ENCODE measurements at regions not wholly inside any gene's neighbourhood (a gene's known extent, or its start where the extent isn't known, plus 50 kb on each side); places are given as distances from the start of the nearest gene placed in this dataset.

DNA sequence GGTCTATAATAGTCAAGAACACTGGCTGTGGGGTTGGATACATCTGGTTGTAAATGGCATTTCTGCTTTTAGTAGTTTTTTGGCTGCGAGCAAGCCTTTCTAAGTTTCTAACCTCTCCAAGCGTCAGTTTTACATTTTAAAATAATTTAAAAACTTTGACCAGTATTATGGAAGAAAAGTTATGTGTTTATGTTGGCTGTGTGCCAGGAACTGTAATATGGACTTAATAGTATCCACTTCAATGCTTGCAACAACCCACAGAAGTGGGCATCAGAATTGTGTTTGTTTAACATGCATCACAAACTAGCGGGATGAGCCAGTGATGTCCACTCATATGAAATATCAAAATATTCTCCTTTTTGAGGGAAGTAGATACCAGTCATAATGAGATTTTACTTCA is 844.2 kb downstream of the JRKL start:
- no peak for DNase-seq (ENCODE audit: extremely low read depth, low read depth)

DNA sequence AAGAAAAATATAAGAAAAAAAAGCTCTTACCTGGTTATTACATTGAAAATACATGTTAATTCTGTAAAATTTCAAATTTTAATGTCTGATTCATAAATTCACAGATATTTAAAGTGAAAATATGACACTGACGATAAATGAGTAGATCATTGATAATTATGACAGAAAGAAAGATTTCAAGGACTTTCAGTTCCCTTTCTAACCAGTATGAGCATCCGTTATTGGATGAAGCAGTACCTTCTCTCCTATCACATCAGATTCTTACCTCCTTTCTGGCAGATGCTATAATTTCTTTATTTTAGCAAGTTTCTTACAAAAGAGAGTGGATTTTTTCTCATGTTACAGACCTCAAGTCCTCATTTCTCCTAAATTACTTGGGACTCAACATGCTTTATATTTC is 847.3 kb downstream of the JRKL start:
- no peak for DNase-seq (ENCODE audit: extremely low read depth, low read depth)

DNA sequence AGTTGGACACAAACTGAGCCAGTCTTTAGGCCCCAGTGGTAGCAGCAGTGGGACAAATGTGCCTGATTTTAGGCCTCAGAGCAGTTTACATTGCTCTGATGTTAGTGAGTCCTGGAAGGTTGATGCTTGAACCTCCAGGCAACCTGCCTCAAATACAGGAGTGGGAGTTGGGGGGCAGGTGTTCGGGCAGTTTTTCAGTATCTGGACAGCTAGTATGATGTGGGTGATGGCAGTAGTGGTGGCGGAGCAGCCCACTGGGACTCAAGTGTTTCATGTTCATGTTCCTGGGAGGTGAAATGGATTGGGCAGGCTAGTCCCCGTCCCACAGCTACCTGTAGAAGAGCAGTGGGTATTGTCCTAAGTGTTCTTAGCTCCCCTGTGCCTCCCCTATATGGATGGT is 857.8 kb downstream of the JRKL start:
- DNase-seq (ENCODE audit: extremely low read depth, low read depth) = no peak

DNA sequence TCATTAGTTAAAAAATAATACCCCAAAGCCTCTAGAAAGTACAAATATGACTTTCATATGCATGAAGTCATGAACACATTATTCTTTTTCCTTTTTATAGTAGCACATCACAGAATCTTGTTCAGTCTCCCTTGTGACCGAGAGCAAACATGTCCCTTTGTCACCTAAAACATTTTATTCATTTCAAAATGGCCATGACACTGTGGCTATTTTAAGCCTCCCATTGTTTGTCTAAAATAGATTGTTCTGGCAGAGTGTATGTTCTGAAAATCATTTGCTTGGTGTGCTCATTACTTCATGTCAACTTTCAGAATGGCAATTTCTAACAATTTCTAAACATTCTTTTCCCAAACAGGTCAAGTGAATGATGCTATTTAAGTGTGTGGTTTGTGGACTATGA is 865.0 kb downstream of the JRKL start:
- DNase-seq (ENCODE audit: extremely low read depth, low read depth) = no peak

DNA sequence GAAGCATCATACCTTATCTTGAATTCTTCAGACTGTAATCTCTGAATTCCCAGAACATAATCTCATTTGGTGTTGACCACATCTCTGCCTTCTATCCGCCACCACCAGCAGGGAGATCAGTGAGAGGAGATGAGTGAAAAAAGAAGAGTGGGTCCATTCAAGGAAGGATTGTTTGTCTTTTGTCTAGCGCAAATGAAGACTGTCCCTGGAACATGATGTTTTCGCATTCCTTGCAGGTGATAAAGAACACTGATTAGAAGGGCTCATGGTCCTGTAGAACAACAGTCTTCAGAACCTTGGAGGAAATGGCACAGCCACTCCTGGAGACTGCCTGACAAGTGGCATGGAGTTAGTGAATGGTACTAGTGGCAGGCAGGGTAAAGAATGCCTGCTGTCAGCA is 869.6 kb downstream of the JRKL start:
- DNase-seq (ENCODE audit: extremely low read depth, low read depth) = no peak

DNA sequence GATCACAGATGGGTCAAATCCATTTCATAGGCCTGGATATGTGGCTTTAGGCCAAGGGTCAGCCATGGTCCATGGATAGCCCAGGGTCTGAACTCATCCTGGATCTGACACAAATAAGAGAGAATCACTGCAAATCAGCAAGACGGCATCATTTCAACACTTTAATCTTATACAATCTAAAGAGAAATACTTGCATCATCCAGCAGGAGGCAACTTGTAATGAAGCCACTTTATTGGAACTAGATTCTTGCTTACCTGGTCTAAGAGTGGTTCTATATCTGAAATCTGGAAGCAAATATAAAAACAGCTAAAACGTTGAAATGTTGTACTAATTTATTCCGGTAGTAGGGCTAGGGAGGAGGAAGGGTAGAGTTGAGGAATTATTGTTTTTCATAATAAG is 870.1 kb downstream of the JRKL start:
- no peak for DNase-seq (ENCODE audit: extremely low read depth, low read depth)

DNA sequence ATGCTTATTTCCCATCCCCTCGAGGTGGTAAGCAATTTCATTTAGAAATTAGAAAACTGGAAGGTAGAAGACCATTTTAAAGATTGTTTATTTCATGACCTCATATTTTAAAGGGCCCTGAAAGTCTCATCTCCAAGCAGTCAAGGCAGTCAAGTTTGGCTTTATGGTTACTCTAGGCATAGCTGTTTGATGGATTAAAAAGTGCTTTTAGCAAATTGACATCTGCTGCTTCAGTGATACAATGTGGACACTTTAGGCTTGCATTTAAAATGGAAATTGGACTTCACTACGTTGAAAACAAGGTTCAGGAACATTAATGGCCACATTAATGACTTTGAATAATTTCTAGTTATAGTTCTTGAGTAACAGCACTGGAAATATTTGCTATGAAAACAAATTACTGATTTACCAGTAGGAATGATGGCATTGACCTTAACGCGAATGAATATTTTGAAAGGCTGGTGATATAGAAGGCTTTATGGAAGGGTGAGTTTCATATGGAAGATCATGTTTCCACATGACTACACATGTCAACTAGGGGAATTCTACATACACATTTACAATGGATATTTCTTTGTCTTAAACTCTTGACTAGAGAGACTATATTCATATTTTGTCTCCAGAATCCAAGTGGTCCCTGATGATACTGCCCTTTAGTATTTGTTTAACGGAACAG is 873.5 kb downstream of the JRKL start:
- no peak for DNase-seq (ENCODE audit: extremely low read depth, low read depth)

DNA sequence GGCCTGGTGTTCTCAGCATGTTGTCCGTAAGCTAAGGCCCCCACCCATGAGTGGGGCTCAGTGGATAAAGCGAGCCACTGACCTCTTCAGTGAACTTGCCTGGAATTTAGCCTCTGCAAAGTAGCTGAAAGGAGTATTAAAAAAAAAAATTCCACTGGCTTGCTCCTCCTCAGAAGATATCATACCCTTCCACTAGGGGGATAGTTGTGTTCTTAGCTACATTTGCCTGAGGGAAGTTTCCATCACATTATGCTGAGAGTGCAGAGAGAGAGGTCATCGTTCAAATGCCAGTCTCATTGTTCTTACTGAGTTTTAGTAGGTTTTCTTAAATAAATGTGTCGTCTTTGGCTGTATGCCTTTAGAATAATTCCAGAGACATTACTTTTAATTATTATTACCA is 879.7 kb downstream of the JRKL start:
- peak; percentile 0 for DNase-seq (ENCODE audit: extremely low read depth, low read depth)

DNA sequence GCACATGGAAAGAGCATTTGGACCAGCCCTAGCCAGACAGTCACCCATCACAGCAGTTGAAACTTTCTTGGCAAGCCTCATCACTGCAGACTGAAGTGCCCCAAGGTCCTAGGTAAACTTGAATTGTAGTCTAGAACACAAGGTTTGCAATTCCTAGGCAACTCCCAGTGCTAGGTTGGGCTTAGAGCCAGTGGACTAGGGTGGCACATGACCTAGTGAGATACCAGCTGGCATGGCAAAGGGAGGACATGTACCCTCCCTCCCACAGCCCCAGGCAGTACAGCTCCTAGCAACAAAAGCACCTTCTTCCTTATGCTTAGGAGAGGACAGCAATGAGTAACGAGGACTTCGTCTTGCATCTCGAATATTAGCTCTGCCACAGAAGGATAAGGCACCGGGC is 889.5 kb downstream of the JRKL start:
- no peak for DNase-seq (ENCODE audit: extremely low read depth, low read depth)

DNA sequence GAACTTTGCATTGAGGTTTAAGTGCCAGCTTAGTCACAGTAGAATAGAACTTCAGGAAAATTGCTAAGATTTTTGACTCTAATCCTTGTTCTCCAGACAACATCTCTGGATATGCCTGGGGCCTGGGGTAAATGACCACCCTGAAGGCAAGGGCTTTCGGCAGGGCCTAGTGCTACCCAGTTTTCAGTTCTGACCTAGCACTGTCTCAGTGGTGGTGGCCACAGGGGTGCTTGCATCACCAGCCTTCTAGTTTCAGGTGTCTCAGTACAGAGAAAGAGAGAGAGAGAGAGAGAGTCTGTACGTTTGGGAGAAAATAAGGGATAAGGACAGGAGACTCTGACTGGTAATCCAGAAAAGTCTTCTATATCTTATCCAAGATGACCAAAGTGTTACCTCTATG is 890.5 kb downstream of the JRKL start:
- DNase-seq (ENCODE audit: extremely low read depth, low read depth) = no peak

DNA sequence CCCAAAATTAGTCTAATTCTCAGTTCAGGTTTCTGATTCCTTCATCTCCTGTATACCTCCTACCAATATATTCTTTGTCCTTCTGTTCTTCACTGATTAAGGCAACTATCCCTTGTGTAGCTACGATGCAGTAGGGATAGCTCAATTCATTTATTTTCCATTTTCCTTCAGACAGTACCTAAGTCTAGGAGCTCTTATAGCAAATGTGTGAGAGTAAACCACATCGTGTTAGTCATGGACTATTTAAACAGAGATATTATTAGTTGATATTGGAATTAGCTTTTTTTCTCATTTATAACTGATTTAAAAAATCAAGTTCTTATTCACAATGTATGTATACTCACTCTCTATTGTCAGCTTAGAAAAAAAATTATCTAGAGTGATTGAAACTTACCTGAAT is 900.0 kb downstream of the JRKL start:
- DNase-seq (ENCODE audit: extremely low read depth, low read depth) = no peak

DNA sequence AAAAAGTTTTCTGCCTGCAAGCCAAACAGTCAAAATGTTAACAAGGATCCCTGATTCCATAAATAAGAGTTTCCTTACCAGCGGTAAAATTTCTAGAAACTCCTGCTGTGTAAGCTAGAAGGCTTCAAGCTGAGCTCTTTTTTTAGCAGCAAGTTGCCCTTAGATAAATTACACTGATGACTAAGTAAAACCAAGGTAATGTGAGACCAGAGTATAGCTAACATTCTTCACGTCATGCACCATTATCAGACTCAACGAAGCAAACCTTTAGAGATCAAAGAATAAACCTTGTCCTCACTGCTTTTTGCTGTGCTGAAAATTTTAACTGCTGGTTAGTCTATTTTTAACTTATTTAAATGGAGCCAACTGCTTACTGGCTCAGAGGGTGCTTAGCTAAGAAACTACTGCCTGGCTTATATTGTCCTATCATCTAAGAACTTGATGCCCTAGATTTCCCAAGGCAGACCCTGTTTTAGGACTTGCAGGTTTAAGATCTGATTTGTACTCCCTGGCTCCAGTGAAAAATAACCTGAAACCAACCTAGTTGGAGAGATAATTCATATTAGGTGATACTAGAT is 900.7 kb downstream of the JRKL start:
- DNase-seq (ENCODE audit: extremely low read depth, low read depth) = no peak

DNA sequence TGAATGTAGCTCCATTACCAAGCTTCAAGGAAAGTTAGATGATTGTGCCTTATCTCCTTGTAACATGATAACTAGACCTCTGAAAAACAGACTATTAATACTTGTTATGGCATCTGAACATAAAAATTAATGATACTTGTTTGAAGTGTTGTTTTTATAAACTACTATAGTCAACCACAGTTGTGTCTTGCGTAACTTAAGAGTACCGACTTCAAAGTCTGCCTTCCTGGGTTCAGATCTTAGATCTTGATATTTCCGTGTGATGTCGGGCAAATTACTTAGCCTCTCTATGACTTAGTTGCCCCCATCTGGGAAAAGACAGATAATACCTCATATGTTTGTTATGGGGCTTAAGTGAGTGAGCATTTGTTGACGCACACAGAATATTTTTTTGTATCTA is 906.5 kb downstream of the JRKL start:
- DNase-seq (ENCODE audit: extremely low read depth, low read depth) = no peak

DNA sequence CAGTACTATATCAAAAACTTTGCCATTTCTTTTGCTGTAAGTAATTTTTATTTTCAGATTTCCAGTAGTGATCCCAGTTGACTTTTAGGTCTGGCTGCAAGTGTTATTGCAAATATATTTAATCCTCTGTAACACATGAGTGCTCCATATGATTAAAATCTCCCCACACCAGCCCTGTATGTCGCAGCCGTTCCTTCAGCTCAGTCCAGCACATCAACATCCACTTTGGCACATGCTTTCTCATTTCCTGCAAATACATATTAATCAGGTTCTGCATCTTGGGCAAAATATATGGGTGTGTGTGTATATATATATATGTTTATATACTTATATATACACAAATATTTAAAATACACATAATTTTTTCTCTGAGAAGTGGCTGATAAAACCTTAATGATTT is 919.5 kb downstream of the JRKL start:
- DNase-seq (ENCODE audit: extremely low read depth, low read depth) = no peak

DNA sequence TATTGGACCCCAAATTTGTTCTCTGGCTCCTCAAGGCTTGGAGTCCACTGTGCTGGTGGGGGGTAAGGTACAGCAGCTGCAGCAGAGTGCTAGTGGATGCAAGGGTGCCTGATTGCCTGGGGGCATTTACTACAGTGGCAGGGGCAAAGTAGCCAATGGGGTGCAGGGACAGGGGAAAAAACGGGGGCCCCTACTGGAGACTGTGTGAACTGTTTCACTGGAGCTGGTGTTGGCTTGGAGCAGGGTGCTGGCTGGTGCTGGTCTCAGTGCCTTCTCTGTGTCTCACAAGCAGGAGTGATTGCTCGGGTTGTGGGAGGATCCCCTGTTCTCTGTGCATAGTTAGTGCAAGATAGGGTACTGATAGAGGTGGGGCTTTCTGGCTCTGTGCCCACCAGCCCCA is 935.9 kb downstream of the JRKL start:
- DNase-seq (ENCODE audit: extremely low read depth, low read depth) = no peak

DNA sequence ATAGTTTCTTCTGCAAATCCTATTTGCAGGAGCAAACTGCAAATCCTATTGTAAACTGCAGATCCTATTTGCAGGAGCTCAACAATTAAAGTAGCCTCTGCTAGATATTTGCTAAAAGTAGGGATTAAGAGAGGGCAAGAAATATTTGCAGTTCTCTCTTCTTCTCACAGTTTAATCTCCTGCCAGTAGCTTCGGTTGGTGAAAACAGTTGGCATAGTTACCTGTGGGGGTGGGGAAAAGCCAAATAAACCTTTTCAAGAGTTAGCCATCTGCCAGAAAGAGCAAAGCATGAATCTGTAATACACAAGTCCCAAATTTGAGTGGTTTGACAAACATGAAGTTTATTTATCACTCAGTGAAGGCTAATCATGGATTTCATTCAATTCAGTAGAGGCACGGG is 942.5 kb downstream of the JRKL start:
- no peak for DNase-seq (ENCODE audit: extremely low read depth, low read depth)

DNA sequence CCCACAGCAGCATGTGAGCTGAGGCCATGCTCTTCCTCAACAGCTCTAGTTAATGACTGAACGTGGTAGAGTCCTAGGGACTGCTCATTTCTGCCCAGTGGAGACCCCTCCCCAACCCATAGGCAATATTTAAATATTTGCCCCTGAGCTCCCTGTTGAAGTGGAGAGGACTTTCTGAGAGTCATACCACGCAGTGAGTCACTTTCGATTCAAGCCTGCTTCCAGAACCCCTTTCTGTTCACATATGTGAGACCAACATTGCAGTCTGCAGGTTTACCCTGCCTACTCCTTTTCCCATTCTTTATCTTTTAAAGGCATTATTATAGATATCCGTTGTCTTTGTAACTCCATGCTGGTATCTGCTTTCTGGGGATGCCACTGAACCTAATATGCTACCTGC is 946.3 kb downstream of the JRKL start:
- no peak for DNase-seq (ENCODE audit: extremely low read depth, low read depth)

DNA sequence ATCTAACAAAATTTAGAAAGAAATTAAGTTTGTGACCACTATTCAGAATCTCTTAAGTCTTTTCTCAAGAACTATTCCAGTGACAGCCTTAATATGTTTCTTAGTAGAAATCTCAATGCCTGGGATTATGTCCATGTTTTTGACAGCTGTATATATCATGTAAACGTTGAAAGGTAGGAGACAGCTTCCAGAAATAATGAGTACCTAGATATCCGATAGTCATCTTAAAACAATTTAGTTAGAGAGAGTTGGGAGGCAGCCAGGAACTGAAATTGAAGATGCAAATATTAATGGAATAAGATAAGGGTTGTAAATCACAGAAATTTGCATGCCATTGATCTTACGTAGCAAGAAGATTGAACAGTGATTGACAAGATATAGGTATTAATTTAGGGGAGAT is 955.2 kb downstream of the JRKL start:
- DNase-seq (ENCODE audit: extremely low read depth, low read depth) = no peak

DNA sequence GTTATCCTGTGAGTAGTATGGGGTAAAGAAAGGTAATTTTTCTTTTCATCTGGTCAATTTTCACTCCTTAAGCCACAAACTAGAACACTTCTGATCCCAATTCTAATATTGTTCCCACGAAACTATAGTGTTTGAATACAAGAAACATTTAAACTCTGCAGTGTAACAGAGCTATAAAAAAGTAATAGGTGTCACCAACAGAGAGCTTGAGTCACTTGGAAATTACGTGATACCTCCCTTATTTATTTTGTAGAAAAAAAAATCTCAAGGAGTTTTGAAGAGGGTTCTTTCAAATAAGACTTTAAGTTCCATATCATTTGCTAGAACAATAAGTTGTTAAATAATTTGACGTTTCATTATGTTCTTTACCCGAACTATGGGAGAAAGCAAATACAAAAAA is 959.4 kb downstream of the JRKL start:
- no peak for DNase-seq (ENCODE audit: extremely low read depth, low read depth)

DNA sequence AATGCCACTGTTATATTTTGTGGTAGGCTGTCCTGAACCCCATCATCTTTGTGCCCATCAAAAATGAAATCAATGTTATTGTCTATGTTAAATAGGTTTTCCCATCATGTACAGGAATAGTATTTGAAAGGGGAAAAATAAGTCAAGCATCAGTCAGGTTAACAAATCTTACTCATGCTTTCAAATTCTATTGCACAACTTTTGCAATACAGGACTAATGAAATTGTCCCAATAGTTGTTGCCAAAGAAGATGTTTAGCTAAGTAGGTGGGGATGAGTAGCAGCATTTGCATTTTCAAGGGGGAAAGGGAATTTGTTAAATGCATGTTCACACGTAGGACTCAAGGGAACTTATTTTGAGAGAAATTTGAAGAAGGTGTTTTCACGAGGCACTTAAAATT is 962.1 kb downstream of the JRKL start:
- DNase-seq (ENCODE audit: extremely low read depth, low read depth) = no peak

DNA sequence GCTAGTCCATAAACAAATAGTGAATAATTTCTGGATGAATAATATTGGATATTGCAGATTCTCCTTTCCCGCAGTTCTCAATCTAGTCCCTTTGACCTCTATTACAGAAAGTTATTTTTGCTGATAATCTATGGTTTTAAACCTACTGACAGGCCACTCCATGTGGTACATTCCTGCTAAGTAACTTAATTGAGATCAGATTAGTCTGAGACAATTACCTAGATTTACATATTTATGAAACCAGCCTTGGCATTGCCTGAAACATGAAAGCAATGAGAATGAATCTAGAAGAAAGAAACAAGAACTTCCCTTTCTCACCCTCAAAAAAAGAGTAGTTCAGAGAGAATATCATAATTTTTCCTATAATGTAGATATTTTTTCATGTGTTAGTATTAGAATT is 964.2 kb downstream of the JRKL start:
- no peak for DNase-seq (ENCODE audit: extremely low read depth, low read depth)

DNA sequence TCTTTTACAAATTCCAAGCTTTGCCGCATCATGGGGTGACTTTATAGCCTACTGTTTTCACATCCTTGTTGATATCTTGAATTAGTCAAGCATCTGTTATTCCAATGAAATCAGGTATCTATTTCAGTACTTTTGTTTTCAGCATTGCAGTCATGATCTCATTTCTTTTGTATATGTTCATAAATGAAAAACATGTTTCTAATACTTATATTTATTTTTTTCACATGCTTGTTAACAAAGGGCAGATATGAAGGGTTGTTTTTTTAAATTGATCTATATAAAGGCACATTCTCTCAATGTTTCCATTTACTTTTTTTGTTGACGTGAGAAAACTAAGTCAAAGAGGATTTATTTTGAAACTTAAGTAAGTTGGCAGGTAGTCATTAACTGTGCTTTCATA is 964.8 kb downstream of the JRKL start:
- no peak for DNase-seq (ENCODE audit: extremely low read depth, low read depth)

DNA sequence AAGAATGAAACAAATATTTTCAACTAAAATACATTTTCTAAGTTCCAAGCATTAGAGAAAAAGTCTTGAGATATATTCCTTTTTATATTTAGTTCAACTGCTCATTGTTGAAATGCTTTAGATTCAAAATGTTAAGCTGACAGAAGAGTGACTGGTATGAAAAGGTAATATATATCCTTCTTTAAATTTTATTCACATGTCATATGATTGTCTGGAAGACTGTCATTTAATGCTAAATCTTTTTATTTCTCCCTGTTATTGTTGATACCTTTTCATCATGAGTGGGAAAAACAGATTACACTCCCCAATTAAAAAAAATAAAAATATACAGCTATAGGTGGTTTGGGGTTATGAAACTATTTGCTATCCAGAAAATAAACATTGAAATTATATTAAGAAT is 965.4 kb downstream of the JRKL start:
- DNase-seq (ENCODE audit: extremely low read depth, low read depth) = no peak

All from NCI-H460 (cell line).